ENCODE measurements at regions not wholly inside any gene's neighbourhood (a gene's known extent, or its start where the extent isn't known, plus 50 kb on each side); places are given as distances from the start of the nearest gene placed in this dataset.

- BruUV-seq (replicated peaks): no TSS peak
- no peak overlapping the region for H3K27ac ChIP-seq (ENCODE audit: low read depth, low read length, poor library complexity, severe bottlenecking)
- H3K4me3 ChIP-seq (ENCODE audit: low read depth, low read length, poor library complexity, severe bottlenecking): no peak overlapping the region
- H3K27me3 ChIP-seq (replicated peaks; ENCODE audit: insufficient read depth, low read depth, low read length, poor library complexity): no peaks in the 10 kb centered on the region
- no peaks in the 10 kb centered on the region for H3K36me3 ChIP-seq (ENCODE audit: insufficient read depth, low read length, poor library complexity, severe bottlenecking)
- TF ChIP-seq EZH2 (IDR thresholded peaks at IDR 0.05; ENCODE audit: borderline replicate concordance, low read depth, low read length, poor library complexity, severe bottlenecking) (no peak), CTCF (conservative IDR thresholded peaks at IDR 0.05; ENCODE audit: low read depth, low read length) (no peak)
- POLR2A ChIA-PET (ENCODE audit: low non-redundant PET): no interaction called here
- H3K9me3 ChIP-seq (ENCODE audit: low read depth, low read length, poor library complexity, severe bottlenecking): no peaks in the 10 kb centered on the region
- intact Hi-C loops (cut with micrococcal nuclease; ENCODE audit: unreplicated experiment): no loop called here
- CTCF ChIA-PET: no interaction called here
- DNase-seq (ENCODE audit: low spot score): no peak
- H3K4me1 ChIP-seq (ENCODE audit: insufficient read depth, low read length, poor library complexity, severe bottlenecking): peaks cover 11% of the 10 kb centered on the region
These were observed 155.1 kb downstream of the ETV1 start for GRCh38 chr7:13834328-13834761.

- Histone ChIP-seq H3K27ac (ENCODE audit: low read depth, low read length, poor library complexity, severe bottlenecking) (no peak overlapping the region), H3K36me3 (ENCODE audit: insufficient read depth, low read length, poor library complexity, severe bottlenecking) (no peaks in the 10 kb centered on the region), H3K4me1 (ENCODE audit: insufficient read depth, low read length, poor library complexity, severe bottlenecking) (peaks cover 5% of the 10 kb centered on the region), H3K4me3 (ENCODE audit: low read depth, low read length, poor library complexity, severe bottlenecking) (no peak overlapping the region), H3K27me3 (replicated peaks; ENCODE audit: insufficient read depth, low read depth, low read length, poor library complexity) (no peaks in the 10 kb centered on the region), H3K9me3 (ENCODE audit: low read depth, low read length, poor library complexity, severe bottlenecking) (no peaks in the 10 kb centered on the region)
- intact Hi-C loops (cut with micrococcal nuclease; ENCODE audit: unreplicated experiment): no loop called here
- CTCF ChIA-PET: no interaction called here
- POLR2A ChIA-PET (ENCODE audit: low non-redundant PET): no interaction called here
- BruUV-seq (replicated peaks): no TSS peak
- TF ChIP-seq CTCF (conservative IDR thresholded peaks at IDR 0.05; ENCODE audit: low read depth, low read length): no peak
- TF ChIP-seq EZH2 (IDR thresholded peaks at IDR 0.05; ENCODE audit: borderline replicate concordance, low read depth, low read length, poor library complexity, severe bottlenecking): no peak
- no peak for DNase-seq (ENCODE audit: low spot score)
These were observed 154.0 kb downstream of the ETV1 start for GRCh38 chr7:13835442-13835841.

DNA sequence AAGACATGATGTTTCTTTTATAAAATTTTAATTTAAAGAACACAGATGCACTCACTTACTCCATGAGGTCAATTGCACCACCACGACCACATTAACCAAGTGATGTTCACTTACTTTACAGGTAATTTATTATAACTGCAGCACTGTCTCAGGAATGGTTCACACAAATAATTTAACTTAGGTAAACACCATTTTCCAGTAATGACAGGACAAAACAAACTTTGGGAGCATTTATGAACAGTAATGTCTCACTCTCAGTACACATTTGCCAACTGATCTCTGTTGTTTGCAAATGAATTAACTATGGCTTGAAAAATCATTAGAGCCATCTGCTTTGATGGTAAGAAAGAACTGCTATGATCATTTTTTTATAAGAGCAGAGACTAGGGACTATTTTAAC lies 150.4 kb downstream of the ETV1 start:
- Histone ChIP-seq H3K4me3 (ENCODE audit: low read depth, low read length, poor library complexity, severe bottlenecking) (no peak overlapping the region), H3K36me3 (ENCODE audit: insufficient read depth, low read length, poor library complexity, severe bottlenecking) (no peaks in the 10 kb centered on the region), H3K27me3 (replicated peaks; ENCODE audit: insufficient read depth, low read depth, low read length, poor library complexity) (no peaks in the 10 kb centered on the region), H3K27ac (ENCODE audit: low read depth, low read length, poor library complexity, severe bottlenecking) (no peak overlapping the region), H3K9me3 (ENCODE audit: low read depth, low read length, poor library complexity, severe bottlenecking) (no peaks in the 10 kb centered on the region), H3K4me1 (ENCODE audit: insufficient read depth, low read length, poor library complexity, severe bottlenecking) (no peaks in the 10 kb centered on the region)
- CTCF ChIA-PET: no interaction called here
- DNase-seq (ENCODE audit: low spot score): no peak
- no TSS peak for BruUV-seq (replicated peaks)
- TF ChIP-seq EZH2 (IDR thresholded peaks at IDR 0.05; ENCODE audit: borderline replicate concordance, low read depth, low read length, poor library complexity, severe bottlenecking): no peak
- no peak for TF ChIP-seq CTCF (conservative IDR thresholded peaks at IDR 0.05; ENCODE audit: low read depth, low read length)
- POLR2A ChIA-PET (ENCODE audit: low non-redundant PET): no interaction called here
- intact Hi-C loops (cut with micrococcal nuclease; ENCODE audit: unreplicated experiment): no loop called here
